HG02884 (cell line): ENCODE measurements at regions not wholly inside any gene's neighbourhood (a gene's known extent, or its start where the extent isn't known, plus 50 kb on each side); places are given as distances from the start of the nearest gene placed in this dataset.

Experiments used
- ATAC-seq: cut with Tn5 transposase; IDR thresholded peaks from one replicate; pipeline ENCODE4 v1.9.1; 2021; ENCODE audit warnings: mild to moderate bottlenecking, moderate library complexity; ENCODE audit not compliant: unreplicated experiment

DNA sequence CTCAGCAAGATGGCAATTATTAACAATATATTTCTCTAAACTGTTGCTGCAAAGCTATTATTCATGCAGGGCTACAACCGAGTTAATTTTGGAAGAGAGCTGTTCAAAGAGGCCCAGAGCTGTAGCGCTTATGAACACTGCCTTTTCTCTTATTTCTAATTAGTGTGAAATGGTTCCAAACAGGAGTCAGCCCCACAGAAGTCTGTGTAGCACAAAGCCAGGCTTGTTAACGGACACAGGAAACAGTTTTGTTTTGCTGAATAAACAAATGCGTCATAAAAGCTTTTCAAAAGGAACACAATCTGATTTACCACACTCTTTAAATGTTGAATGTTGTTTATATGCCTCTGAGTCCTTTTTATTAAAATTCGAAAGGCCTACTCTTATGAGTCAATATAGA is 396.5 kb downstream of the ANXA1 start:
- ATAC-seq, result no peak

DNA sequence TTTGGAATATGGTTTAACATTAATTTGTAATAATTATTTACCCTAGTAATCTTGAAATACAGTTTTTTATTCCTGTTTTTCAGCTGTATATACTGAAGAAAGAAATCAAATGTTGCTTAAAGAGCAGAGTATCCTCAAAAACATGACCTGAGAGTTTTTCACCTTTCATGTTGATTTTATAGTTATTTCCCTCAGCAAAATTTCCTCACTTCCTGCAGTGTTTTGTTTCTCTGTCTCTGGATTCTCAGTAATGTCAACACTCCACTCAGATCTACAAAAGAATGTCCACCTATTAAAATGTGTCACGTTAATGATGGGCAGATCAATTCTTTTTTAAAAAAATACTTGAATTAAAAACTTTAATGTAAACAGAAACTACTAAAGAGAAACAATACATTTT is 398.3 kb downstream of the ANXA1 start:
- ATAC-seq, result no peak

DNA sequence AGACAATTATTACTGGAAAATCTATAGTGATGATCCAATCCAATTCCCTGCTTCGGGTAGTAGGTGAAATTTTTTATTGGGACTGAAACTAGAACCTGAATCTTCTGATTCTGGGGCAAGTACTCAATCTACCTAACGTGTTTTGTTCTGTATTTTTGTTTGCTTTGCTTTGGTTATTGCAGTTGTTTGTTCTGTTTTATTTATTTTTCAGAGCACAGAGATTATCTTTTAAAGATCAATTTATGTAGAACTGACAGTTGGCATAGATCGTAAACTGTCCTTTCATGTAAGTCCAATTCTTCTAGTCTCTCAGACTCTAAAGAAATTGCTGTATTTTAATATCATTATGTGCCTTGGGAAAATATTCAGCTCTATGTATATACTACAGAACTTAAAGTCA is 401.6 kb downstream of the ANXA1 start:
- ATAC-seq, result no peak

DNA sequence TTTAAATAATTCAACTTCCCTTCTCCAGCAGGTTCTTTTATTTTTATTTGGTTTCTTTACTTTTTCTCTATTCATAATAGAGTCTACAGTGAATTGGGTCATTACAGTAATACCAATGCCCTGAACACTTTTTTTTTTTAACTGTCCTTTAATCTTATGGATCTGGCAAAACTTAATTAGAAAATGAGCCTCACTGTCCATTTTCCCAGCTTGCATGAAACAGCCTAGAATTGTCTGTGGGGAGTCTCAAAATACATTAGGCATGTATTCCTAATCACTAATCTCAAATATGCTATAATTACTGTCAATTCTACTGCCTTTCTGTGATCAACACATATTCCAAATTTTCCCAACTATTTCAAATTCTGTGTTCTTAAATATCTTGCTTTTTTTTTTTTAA is 406.8 kb downstream of the ANXA1 start:
- ATAC-seq, result no peak

DNA sequence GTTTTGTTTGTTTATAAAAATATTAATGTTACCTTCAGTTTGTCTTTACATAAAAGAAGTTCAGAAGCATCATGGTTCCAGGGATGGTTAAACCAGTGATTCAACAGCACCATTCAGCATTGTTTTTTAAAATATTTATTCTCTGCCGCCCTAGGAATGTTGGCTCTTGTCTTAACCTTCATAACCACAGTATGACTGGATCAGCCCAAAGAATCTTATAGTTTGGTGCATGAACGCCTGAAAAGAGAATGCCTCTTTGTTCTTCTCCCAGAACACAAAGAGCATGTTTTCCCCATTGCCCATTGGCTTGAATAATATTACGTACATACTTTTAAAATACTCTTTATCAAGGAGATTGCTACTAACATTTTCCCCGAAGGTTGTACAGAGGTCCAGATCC is 413.4 kb downstream of the ANXA1 start:
- ATAC-seq, result no peak

DNA sequence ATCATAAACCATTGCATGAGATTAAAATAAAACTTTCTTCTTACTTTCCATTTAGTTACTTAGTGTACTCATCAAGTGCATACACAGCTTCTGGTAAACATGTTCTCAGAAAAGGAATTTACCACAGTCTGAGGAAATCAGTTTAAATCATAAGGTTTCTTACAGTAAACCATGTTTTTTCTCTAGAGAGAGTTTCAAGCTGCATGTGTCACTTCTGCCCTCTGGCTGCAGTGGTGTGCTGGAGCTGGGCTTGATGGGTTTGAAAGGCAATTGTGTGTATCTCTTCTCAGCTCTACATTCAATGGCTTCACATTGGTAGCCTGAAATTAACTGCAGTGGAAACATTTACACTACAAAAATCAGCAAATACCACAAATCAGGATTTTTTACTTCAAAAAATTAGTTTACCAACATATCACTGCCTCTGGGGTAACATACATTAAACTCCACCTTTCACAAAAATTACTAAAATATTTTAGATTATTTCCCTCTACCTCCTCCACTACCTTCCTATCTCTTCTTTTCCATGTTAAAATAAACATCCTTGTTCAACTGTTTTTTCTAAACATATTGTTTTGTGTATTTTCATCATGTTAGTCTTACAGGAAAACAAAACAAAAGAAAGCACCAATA is 414.3 kb downstream of the ANXA1 start:
- ATAC-seq, result no peak

DNA sequence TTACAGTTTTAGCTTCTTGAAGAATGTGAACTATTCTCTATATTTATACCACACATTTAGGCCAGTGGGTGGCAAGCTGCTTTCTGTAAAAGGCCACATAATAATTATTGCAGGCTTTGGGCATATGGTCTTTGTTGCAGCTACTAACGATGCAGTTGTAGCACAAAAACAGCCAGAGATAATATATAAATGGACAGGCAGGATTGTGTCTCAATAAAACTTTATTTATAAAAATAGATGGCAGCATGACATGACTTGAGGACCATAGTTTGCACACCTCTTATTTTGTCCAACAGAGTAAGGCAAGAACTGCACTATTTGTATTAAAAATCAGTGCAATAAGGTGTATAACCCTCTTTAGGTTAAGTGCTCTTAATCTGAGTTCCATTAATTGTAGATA is 415.0 kb downstream of the ANXA1 start:
- ATAC-seq, result no peak

DNA sequence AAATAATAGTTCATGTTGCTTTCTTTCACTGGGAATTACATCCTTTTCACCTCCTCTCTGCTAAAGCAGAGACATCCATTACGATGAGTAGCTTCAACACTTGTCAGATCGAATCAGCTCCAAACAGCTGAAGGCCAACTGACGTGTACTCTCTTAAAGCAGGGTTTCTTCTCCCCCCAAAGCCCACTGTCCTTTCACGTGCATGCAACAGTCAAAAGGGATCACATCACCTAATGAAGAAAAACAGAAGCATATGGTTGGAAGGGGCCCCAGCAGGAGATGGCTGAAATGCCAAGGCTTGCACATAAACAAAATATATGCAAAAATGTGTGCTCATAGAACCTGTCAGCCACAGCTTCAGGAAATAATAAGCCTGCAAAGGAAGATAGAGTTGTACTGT is 421.6 kb downstream of the ANXA1 start:
- no peak for ATAC-seq

DNA sequence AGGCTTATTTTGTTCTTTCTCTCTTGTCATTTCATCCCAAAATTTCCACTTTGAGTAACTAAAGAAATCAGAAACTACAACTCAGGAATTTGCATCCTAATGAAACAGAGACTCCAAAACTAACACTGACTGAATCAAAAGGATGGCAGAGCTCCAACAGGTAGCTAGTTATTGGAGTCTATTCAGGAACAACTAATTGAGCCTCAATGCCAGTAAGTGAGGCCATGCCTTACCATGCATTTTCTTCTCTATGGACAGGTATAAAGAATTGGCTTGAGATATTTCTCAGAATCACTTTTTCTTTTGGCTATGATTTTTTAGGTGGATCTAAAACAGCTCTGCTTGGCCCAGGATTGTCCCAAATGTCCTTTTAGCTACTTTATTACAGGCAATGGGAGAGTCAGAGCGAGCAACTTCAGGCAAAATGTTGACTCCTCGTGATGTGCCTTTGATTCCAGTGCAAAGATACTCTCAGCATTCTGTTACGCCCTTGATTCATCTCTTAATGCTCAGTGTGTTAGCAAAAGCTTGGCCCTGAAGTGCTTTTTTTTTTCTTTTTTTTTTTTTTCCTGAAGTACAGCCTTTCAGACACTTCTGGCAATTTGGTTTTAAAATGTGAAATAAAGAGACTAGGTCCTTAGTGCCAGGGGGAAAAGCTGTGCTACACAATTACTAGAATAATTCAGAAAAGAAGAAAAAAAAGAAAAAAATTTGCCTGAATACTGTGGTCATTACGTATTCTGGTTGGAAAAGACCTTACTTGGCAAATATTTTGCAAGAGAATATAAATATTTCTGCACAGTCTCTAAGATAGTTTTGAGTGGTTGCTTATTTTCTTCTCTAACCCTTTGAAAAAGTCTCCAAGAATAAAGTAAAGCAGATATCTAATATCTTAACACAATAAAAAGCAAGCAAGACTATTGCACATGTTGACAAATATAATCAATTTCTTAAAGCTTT is 423.7 kb downstream of the ANXA1 start:
- ATAC-seq, result no peak

DNA sequence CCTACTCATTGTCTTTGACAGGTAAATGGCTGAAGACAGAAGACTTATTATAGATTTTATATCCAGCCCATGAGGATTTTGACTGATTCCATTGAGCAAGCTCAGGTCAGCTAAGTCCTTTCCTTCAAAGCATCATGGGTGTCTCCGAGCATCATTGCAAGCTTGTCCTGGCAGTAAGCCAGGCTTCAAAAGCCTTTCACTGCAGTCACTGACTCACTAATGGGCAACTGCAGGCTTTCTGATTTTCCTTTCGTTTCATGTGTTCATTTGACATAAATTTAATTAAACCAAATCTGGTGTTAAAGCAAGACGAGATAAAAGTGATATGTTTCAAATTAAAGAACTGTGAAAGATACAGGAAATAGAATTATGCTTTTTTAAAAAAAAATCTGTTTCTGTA is 426.2 kb downstream of the ANXA1 start:
- ATAC-seq, result no peak

DNA sequence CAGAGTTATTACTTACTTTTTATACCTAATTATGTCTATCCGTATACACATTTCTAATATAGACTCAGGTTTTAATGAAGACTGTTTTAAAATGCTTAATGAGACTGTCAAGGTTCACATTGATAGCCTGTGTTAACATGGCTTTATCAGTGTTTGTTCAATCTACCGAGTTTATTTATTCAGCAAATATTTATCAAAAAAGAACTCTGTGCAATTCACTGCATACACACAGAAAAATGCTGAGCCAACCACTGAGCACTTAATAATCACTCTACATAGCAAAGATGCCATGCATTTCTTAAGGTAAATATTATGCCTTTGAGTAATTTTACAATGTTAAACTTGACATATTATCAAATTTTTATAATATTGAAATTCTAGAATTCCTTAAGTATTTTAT is 428.2 kb downstream of the ANXA1 start:
- ATAC-seq, result no peak

DNA sequence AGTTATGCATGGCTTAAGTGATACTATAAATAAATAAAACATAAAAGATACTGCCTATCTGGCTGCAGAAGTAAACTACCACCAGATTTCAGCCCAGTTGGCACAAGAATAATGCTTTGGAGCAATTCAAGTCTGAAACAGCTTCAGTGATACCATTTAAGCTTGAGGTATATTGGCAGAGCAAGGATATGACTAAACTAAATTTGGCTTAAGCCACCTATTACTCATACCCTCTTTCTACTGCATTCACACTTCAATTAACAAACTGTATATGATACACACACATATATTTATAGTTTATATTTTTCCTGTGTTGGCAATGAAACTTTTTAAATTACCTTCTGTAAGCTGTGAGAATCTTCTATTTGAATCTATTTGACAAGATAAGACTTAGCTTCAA is 431.9 kb downstream of the ANXA1 start:
- no peak for ATAC-seq

DNA sequence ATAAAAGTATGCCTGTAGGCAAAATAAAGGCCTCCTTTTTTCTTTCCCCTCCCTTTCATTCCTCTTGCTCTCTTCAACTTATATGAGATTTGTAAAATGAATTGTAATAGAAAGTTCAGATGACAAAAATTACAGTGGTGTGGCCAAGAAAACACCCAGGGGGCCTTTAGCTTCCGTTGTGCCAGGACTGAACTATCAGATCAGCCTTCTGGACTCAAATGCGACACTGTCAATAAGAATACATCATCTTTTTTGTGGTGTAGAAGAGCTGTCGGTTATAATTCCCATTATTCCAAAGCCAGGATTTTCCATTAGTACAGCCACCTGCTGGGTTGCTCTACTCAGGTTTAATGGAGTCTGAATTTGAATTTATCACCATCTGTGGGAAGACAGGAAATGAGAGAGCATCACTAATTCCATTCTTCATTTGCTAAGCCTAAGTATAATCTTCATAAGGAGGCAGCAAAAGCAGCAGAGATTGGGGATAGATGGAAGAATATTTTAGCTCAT is 443.4 kb downstream of the ANXA1 start:
- ATAC-seq, result no peak

DNA sequence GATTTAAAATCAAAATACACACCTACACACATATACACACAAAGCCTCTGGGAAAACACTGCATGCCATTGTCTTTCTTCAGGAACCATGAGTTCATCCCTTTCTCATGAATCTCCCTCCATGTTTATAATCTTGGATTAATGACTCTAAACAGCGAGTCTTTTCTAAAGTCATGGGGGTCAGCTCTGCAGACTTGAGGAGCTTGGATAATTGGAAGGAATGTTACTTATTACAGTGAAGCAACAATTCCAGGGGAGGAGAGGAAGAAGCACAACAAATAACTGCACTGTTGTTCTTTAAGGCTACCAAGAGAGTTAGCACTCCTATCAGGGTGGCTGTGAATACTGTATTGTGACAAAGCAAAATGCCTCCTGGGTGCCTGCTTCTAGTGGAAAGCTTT is 444.7 kb downstream of the ANXA1 start:
- ATAC-seq, result no peak

DNA sequence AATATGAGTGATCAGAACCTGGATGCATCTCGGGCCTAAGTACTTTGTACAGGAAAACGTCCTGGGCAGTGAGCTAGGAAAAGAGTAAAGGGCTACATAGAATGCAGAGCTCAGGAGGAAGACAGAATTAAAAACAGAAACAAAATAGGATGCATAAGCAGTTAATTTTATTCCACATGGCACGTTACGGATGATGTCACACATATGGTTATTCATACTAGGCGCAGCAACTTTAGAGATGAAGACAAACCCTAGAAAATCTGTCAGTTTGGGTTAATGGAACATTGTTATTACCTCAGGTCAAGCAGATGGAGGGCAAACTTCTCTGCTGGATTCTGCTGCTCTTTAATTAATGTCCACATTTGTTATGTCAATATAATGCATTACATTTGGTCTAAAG is 445.4 kb downstream of the ANXA1 start:
- ATAC-seq, result no peak

DNA sequence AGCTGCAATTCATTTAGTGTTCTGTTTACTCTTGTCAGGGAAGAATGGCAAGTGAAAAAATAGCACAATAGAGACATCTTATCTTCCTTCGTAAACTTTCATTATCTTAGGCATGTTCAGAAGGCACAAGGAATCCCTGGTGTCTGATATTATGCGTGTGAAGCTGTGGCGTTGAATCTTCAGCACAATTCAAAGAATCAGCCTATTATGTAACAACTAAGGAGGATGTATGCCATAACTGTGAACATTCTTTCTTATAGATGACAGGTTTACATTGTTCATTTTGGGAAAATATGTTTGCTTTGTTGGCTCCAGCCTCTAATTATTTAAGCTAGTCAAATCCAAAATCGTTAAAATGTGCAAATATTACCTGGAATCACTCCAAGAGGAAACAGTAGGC is 446.1 kb downstream of the ANXA1 start:
- no peak for ATAC-seq

DNA sequence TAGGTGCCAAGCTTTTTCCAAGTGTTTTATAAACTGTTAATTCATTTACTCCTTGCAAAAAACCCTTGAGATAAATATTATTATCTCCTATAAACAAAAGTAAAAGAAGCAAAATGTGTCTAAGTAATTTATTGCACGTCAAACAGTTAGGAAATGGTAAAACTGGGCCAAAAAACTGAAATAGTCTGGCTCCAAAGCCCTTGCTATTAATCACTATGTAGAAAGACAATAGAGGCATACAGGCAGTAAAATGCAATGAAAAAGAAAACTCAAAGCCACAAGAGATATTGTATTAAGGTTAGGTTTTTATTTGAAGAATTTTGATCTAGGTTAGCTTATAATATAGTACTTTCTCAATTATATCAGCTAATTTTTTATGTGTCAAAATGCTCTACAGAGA is 457.7 kb downstream of the ANXA1 start:
- no peak for ATAC-seq

DNA sequence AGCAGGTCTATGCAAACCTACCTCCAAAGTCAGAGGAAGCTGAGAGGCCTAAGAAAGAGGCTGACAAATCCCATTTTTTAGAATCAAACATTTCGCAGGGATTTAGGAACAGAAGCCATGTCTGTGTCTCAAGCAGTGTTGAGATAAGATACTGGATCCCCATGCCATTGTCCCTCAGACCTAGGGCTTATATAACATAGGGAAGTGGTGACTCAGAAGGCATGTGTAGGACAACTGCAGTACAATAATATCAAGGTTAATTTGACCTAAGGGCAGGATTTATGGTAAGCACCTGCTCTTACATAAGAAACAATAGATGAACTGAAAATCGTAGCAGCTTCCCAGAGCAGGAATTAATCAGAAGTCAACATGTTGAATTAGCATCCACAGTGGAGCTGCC is 459.4 kb downstream of the ANXA1 start:
- no peak for ATAC-seq

DNA sequence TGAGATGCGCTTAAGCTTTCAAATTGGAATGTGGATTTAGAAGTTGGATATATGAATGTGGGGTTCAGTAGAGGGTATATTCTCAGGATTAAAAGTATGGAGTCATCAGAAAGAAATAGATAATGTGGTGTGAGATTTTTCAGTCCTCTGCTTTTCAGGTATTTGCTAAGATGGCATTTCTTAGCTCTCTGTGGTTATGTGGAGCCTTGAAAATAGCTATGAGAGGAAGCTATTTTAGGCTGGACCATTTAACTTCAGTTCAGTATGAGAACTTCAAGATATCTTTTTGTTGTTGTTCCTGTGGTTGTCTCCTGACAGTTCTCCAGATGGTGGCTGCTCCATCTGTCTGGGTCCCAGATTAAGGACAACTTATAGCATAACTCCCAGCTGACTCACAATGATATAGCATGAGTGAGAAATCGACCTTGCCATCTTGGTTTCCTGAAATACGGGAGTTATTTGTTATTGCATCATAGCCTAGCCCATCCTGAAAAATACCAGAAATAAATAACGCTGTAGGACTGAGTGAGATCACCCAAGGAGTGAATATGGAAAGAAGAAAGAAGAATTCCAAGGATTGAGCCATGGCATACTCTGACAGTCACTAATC is 461.5 kb downstream of the ANXA1 start:
- no peak for ATAC-seq

DNA sequence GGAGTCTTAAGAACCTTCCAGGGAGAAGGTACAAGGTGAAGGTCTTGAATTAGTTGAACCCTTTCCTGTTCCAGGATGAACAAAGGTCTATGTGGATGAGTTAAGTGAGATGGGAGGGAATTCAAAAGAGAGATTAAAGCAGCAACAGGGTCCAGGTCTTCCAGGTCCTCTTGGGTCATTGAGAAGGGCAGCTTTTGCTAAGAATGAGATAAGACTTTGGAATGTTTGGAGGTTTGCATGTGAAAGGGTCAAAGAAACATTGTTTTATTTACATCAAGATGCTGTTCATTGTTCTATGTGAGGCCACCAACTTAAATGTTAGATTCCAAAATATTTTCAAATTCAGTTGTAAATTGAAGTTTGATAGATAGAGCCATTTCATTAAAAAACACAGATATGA is 463.9 kb downstream of the ANXA1 start:
- ATAC-seq, result no peak

DNA sequence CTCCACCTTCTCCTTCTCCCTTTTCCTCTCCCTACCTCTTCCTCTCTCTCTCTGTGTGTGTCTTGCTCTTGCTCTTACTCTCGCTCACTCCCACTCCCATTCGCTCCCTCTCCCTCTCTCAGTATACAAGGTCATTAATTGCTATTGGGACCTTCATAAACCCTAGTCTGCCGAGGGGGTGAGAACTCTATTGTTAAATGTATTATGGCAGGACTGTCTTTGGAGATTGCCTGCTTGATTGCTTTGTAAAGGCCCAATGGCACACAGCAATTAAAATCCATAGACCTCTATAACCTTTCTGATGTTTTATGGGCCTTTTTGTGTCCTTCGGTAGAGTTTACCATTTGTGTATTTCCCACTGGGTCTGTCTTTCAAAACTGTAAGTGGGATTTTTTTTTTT is 465.9 kb downstream of the ANXA1 start:
- no peak for ATAC-seq

DNA sequence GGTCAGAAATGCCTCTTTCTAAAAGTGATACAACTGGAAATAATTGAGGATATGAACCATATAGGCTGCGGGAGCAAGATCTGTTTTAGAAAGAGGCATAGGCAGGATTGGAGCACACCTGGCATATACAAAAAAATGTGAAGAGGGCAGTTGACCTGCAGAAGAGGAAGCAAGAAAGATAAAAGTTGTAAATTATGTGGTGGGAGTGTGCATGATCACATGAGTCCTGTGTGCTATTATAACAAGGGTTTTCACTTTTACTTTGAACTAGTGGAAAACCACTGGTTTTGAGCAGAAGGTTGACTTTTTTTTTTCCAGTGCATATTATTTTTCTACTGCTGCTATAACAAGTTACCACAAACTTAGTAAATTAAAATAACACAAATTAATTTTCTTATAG is 489.3 kb downstream of the ANXA1 start:
- ATAC-seq, result no peak
